ENCODE measurements at regions not wholly inside any gene's neighbourhood (a gene's known extent, or its start where the extent isn't known, plus 50 kb on each side); places are given as distances from the start of the nearest gene placed in this dataset.

DNA sequence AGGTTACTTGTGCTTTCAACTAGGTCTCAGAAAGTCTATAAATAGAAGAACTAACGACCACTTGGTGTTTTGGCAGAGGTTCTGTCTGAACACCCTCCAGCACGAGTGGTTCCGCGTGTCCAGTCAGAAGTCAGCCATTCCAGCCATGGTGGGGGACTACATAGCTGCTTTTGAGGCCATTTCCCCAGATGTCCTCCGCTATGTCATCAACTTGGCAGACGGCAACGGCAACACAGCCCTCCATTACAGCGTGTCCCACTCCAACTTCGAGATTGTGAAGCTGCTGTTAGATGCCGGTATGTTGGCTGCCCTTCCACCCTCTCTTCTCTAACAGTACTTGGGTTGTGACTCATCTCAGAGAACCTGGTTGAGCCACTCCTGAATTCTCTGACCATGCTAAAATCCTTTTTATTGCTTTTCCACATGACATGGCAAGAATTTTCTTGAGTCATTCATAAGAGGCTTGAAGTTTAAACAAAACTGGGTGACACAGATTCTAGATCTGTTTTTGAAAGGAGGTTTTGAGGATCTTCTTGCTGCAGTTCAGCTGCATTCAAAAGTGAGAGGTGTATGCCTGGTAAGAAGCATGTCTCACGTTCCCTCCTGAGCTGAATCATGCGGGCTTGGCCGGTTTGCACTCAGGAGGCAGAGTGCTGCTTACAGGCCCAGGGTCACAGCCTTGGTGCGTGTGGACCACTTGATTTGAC, 103.1 kb upstream of the DMRT1 start:
- no peak overlapping the region for H3K27ac ChIP-seq

DNA sequence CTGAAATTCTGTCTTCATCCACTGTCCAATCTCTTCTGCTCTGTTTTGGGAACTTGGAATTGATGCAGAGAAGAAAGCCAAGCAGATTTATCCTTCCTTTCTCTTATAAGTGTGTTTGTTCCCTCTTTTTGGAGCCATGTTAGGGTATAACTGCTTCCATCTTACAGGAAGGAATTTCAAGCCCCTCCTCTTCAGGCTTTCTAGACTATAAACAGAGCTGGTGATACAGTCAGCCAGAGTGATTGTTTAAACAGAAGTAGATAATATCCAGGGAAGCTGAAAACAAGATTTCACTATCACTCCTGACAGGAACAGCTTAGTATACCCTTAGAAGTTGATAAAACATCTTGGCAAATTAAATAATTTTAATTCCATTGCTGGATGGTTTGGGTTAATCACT, 102.1 kb upstream of the DMRT1 start:
- TF ChIP-seq ZFX (IDR thresholded peaks at IDR 0.05; ENCODE audit: borderline replicate concordance): no peak
- TF ChIP-seq, protein P1, sequence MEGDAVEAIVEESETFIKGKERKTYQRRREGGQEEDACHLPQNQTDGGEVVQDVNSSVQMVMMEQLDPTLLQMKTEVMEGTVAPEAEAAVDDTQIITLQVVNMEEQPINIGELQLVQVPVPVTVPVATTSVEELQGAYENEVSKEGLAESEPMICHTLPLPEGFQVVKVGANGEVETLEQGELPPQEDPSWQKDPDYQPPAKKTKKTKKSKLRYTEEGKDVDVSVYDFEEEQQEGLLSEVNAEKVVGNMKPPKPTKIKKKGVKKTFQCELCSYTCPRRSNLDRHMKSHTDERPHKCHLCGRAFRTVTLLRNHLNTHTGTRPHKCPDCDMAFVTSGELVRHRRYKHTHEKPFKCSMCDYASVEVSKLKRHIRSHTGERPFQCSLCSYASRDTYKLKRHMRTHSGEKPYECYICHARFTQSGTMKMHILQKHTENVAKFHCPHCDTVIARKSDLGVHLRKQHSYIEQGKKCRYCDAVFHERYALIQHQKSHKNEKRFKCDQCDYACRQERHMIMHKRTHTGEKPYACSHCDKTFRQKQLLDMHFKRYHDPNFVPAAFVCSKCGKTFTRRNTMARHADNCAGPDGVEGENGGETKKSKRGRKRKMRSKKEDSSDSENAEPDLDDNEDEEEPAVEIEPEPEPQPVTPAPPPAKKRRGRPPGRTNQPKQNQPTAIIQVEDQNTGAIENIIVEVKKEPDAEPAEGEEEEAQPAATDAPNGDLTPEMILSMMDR (IDR thresholded peaks at IDR 0.05): no peak
- H3K27ac ChIP-seq: no peak overlapping the region

More for the DNA sequence above, 103.1 kb upstream of the DMRT1 start:
- TF ChIP-seq, protein P1 (IDR thresholded peaks at IDR 0.05): no peak
- no peak for TF ChIP-seq ZFX (IDR thresholded peaks at IDR 0.05; ENCODE audit: borderline replicate concordance)

DNA sequence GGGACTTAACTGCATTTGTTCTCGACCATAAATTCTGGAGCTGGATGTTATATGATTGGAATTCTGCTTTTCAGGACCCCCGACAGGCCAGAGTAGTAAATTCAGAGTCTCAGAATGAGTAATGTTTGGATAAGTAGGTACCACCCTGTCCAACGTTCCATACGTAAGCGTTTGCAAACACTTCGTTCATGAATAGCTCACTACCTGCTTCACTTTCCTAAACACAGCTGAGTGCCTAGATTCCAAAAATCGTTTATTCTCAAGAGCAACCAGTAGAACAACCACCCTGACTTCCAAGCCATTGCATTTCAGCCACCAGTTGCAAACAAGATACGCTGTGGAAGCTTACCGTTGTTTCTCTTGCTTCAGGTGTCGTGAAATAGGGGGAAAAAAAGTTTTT, 101.3 kb upstream of the DMRT1 start:
- no peak overlapping the region for H3K27ac ChIP-seq
- TF ChIP-seq, protein P1 (IDR thresholded peaks at IDR 0.05): no peak
- TF ChIP-seq ZFX (IDR thresholded peaks at IDR 0.05; ENCODE audit: borderline replicate concordance): no peak

DNA sequence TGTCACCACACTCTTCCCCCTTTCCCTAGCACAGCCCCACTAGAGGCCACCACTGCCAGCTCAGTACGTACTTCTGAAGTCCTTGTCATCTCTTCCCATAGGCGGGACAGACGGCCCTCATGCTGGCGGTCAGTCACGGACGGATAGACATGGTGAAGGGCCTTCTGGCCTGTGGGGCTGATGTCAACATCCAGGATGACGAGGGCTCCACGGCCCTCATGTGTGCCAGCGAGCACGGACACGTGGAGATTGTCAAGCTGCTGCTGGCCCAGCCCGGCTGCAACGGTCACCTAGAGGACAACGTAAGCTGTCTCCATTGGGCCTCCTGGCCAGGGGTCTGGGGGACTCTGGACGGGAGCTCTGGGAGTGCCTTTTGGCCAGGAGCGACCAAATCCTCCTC, 99.4 kb upstream of the DMRT1 start:
- TF ChIP-seq, protein P1 (IDR thresholded peaks at IDR 0.05): no peak
- no peak for TF ChIP-seq ZFX (IDR thresholded peaks at IDR 0.05; ENCODE audit: borderline replicate concordance)
- no peak overlapping the region for H3K27ac ChIP-seq

DNA sequence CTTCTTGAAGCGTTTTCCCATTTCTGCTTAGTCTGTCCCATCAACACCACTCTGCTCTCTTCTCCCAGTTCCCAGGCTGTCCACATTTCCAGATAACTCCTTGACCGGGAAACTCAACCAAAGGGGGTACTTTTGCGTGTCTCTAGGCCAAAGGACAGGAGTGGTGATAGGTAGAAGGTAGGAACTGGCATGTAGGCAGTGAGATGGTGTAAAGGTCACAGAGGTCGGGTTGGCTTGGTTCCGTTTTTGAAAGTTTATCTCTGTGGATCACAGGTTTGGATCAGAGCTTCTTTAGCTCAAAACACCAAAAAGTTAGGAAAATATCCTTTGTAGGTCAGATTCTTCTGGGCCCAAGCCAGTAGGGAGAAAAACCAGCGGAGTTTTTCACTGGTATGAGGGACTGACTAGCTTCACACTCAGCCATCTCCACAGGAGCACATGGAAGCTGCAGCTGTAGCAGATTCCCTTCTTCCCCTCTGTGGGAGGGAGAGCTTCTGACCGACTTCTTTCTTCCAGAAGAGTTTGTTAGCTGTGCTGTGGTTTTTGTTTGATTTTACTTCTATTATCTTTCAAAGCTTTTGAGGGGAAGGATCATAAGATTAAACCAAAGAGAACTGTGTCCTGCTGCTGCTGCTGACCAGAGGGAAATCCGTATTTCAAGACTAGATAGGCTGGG, 98.4 kb upstream of the DMRT1 start:
- H3K27ac ChIP-seq: no peak overlapping the region

DNA sequence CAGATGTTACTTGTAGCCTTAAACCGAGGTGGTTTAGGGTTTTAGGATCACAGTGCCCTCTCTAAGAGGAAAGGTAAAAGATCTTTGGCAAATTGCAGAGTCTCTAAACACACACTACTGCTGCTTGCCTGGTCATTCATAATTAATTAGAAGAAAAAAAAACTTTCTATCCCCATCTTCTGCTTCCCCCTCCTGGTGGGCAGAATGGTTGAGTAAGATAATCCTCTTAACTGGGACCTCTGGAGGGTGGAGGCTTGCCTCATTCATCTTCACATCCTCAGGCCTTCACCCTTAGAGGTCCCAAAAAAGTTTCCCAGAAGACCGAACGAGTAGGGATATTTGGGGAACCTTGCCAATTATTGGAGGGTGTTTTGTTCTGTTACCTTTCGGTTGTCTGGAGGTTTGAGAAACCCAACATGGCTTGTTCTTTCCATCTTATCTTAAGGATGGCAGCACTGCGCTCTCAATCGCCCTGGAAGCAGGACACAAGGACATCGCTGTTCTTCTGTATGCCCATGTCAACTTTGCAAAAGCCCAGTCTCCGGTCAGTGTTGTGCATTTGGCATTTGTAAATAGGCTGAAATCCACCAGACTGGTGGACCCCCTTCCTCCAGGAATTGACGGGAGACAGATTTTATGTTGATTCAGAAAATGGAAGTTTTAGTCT, 97.3 kb upstream of the DMRT1 start:
- TF ChIP-seq ZFX (IDR thresholded peaks at IDR 0.05; ENCODE audit: borderline replicate concordance): no peak
- TF ChIP-seq, protein P1 (IDR thresholded peaks at IDR 0.05): no peak
- no peak overlapping the region for H3K27ac ChIP-seq

More for the DNA sequence above, 98.4 kb upstream of the DMRT1 start:
- TF ChIP-seq ZFX (IDR thresholded peaks at IDR 0.05; ENCODE audit: borderline replicate concordance): no peak
- TF ChIP-seq, protein P1 (IDR thresholded peaks at IDR 0.05): no peak

Measured in 22Rv1 (cell line).